ENCODE measurements at regions not wholly inside any gene's neighbourhood (a gene's known extent, or its start where the extent isn't known, plus 50 kb on each side); places are given as distances from the start of the nearest gene placed in this dataset.
"Not testable (repeated sequence)": the region's sequence is repeated elsewhere in the genome, so short reads cannot be mapped to it uniquely, and the experiment has no call there.

- TF ChIP-seq CTCF, POLR2A (IDR thresholded peaks at IDR 0.05): not testable (repeated sequence)
These were observed 67.2 kb upstream of the PLGLB2 start for GRCh38 chr2:87680691-87681090.
